B cell (primary cell): ENCODE measurements at regions not wholly inside any gene's neighbourhood (a gene's known extent, or its start where the extent isn't known, plus 50 kb on each side); places are given as distances from the start of the nearest gene placed in this dataset.

ENCODE experiments used
- ATAC-seq: fragments of 200-7000 bp; cut with Tn5 transposase; one replicate; pipeline ENCODE4 v1.10.0; 2021; ENCODE audit warnings: low read depth, mild to moderate bottlenecking, moderate number of reproducible peaks, moderate library complexity
- CTCF ChIA-PET: fragments of 350-600 bp; sonication (Branson Sonifier 250); formaldehyde crosslinking; loops from one replicate; lab custom pipeline; 2021; ENCODE audit warnings: antibody characterized with exemption, inconsistent platforms; lab: Charles Lee
- POLR2A ChIA-PET: fragments of 350-600 bp; sonication (Branson Sonifier 250); formaldehyde crosslinking; loops from one replicate; lab custom pipeline; 2021; ENCODE audit warnings: antibody characterized with exemption; lab: Charles Lee
- DNase-seq: peaks from one replicate; pipeline ENCODE4 v3.0.0; 2013
- H2AFZ ChIP-seq: 2 replicates; pipeline ENCODE4 v1.6.1; 2012; ENCODE audit warnings: mild to moderate bottlenecking, low read depth, low read length; ENCODE audit not compliant: insufficient read depth, poor library complexity, severe bottlenecking
- H3K27ac ChIP-seq, 2 donors: 1 replicate in 1 of 2; 2 replicates in 1 of 2; pipeline ENCODE4 v1.5.1; 2012 to 2013; ENCODE audit warnings: low read length in 2 of 2, mild to moderate bottlenecking in 2 of 2, moderate library complexity in 1 of 2
- H3K27me3 ChIP-seq, 4 experiments: fragments of 200-600 bp in 1 of 4; sonication (generic) in 1 of 4; replicated peaks in 1 of 4; 1 replicate in 2 of 4; 2 replicates in 2 of 4; pipeline versions ENCODE4 v1.6.1 to v1.7.0; 2013 to 2016; ENCODE audit warnings: low read length in 3 of 4, mild to moderate bottlenecking in 2 of 4, mixed read lengths in 1 of 4, moderate library complexity in 1 of 4; ENCODE audit not compliant: insufficient read depth in 4 of 4, control insufficient read depth in 3 of 4; ENCODE audit errors: control extremely low read depth in 1 of 4
- H3K36me3 ChIP-seq, 2 experiments: replicated peaks in 1 of 2; 1 replicate in 1 of 2; 2 replicates in 1 of 2; pipeline versions ENCODE4 v1.6.1 to v1.7.1; 2013; ENCODE audit warnings: low read length in 1 of 2; ENCODE audit not compliant: insufficient read depth in 2 of 2, control insufficient read depth in 1 of 2; ENCODE audit errors: control extremely low read depth in 1 of 2, extremely low read depth in 1 of 2
- H3K4me1 ChIP-seq, 2 donors: fragments of 200-600 bp in 1 of 2; sonication (generic) in 1 of 2; 1 replicate in 1 of 2; 2 replicates in 1 of 2; pipeline versions ENCODE4 v1.5.1 to v1.6.1; 2013 to 2017; ENCODE audit warnings: low read length in 2 of 2; ENCODE audit not compliant: control insufficient read depth in 2 of 2, insufficient read depth in 2 of 2
- H3K4me2 ChIP-seq: replicated peaks from 2 replicates; pipeline ENCODE3; 2012; ENCODE audit warnings: mild to moderate bottlenecking, low read depth, low read length; ENCODE audit not compliant: poor library complexity, severe bottlenecking
- H3K4me3 ChIP-seq, 5 experiments: fragments of 200-600 bp in 1 of 5; sonication (generic) in 1 of 5; 1 replicate in 3 of 5; 2 replicates in 2 of 5; pipeline versions ENCODE4 v1.5.1 to v1.7.0; 2011 to 2016; ENCODE audit warnings: low read length in 4 of 5, mild to moderate bottlenecking in 4 of 5, low read depth in 2 of 5, control low read depth in 1 of 5, moderate library complexity in 1 of 5; ENCODE audit not compliant: insufficient read depth in 1 of 5; ENCODE audit errors: control extremely low read depth in 1 of 5, extremely low read depth in 1 of 5
- H3K79me2 ChIP-seq: fragments of 200-600 bp; sonication (generic); one replicate; pipeline ENCODE4 v1.6.0; 2016; ENCODE audit warnings: low read length; ENCODE audit not compliant: control insufficient read depth, insufficient read depth
- H3K9ac ChIP-seq: fragments of 200-600 bp; sonication (generic); 2 replicates; pipeline ENCODE4 v1.6.1; 2017; ENCODE audit warnings: mild to moderate bottlenecking, low read length, moderate library complexity
- H3K9me3 ChIP-seq, 3 donors: one replicate each; pipeline versions ENCODE4 v1.6.1 to v1.7.1; 2013; ENCODE audit warnings: low read length in 2 of 3; ENCODE audit not compliant: control insufficient read depth in 2 of 3, insufficient read depth in 1 of 3; ENCODE audit errors: control extremely low read depth in 1 of 3
- H4K20me1 ChIP-seq: 2 replicates; pipeline ENCODE4 v1.6.0; 2012; ENCODE audit warnings: mild to moderate bottlenecking, low read length; ENCODE audit not compliant: insufficient read depth, control insufficient read depth, poor library complexity, severe bottlenecking
- H3K27ac Mint-ChIP-seq: one replicate; pipeline ENCODE4 v1.8.0; 2021; ENCODE audit warnings: mixed read lengths
- H3K27me3 Mint-ChIP-seq: one replicate; pipeline ENCODE4 v1.8.0; 2021; ENCODE audit warnings: mixed read lengths
- H3K4me1 Mint-ChIP-seq: one replicate; pipeline ENCODE4 v1.8.0; 2021; ENCODE audit warnings: mixed read lengths
- H3K4me3 Mint-ChIP-seq: one replicate; pipeline ENCODE4 v1.8.0; 2021; ENCODE audit warnings: mixed read lengths
- H3K9me3 Mint-ChIP-seq: one replicate; pipeline ENCODE4 v1.8.0; 2022; ENCODE audit warnings: mixed read lengths; ENCODE audit not compliant: insufficient read depth
- EZH2 ChIP-seq: IDR thresholded peaks from 2 replicates; pipeline ENCODE4 v1.6.1; 2012; ENCODE audit warnings: borderline replicate concordance, low read depth, mild to moderate bottlenecking, moderate library complexity, low read length; ENCODE audit not compliant: insufficient read depth, poor library complexity, severe bottlenecking
- WGBS: methylation state at CpG from one replicate; pipeline ENCODE4 v1.1.5; 2013; ENCODE audit warnings: missing lambda C conversion rate; ENCODE audit not compliant: insufficient coverage; 5-methylcytosine and 5-hydroxymethylcytosine counted together
- intact Hi-C: fragments of 100-400 bp; cut with micrococcal nuclease; formaldehyde crosslinking; loops from one replicate; pipeline ENCODE4 v1.10.0; 2022
- TF ChIP-seq, protein P1 (sequence below): fragments of 200-600 bp; IDR thresholded peaks from one replicate; pipeline ENCODE4 v1.8.0; 2022; ENCODE audit warnings: antibody characterized with exemption, mild to moderate bottlenecking

DNA sequence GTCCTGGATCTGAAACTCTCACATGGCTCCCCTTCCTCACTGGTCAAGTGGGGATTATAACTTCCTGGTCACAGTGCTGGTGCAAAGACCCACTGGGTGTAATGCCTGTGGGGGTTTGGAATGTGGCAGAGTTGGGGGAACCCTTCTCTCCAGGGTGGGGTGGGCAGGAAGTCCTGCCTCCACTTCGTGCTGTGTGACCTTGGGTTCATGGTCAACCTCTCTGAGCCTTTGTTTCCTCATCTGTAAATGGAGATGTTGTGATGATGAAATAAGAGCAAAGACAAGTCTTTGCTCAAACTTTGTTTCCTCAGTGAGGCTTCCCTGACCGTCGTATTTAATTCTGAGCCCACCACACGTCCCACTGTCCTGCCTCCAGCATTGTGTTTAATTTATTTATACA lies 564.7 kb downstream of the PTPRU start:
- CTCF ChIA-PET, result no interaction called here
- H3K79me2 ChIP-seq, result no peaks in the 10 kb centered on the region
- no peaks in the 10 kb centered on the region for H4K20me1 ChIP-seq
- H3K27ac ChIP-seq, result no peak overlapping the region
- no peaks in the 10 kb centered on the region for H3K36me3 ChIP-seq
- intact Hi-C loops, result no loop called here
- WGBS, result 67% methylated on average over 1 of the region's 4 CpGs
- H3K4me1 ChIP-seq, result no peaks in the 10 kb centered on the region
- no peak overlapping the region for H3K4me3 ChIP-seq
- no peaks in the 10 kb centered on the region for H3K4me1 Mint-ChIP-seq
- peaks cover 0 to 2% (median 0%) of the 10 kb centered on the region in 4 experiments for H3K27me3 ChIP-seq
- no peak for ATAC-seq
- H3K9ac ChIP-seq, result no peak overlapping the region
- POLR2A ChIA-PET, result no interaction called here
- TF ChIP-seq, protein P1, sequence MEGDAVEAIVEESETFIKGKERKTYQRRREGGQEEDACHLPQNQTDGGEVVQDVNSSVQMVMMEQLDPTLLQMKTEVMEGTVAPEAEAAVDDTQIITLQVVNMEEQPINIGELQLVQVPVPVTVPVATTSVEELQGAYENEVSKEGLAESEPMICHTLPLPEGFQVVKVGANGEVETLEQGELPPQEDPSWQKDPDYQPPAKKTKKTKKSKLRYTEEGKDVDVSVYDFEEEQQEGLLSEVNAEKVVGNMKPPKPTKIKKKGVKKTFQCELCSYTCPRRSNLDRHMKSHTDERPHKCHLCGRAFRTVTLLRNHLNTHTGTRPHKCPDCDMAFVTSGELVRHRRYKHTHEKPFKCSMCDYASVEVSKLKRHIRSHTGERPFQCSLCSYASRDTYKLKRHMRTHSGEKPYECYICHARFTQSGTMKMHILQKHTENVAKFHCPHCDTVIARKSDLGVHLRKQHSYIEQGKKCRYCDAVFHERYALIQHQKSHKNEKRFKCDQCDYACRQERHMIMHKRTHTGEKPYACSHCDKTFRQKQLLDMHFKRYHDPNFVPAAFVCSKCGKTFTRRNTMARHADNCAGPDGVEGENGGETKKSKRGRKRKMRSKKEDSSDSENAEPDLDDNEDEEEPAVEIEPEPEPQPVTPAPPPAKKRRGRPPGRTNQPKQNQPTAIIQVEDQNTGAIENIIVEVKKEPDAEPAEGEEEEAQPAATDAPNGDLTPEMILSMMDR, result no peak
- no peak for TF ChIP-seq EZH2
- no peak for DNase-seq
- no peak overlapping the region for H2AFZ ChIP-seq
- no peaks in the 10 kb centered on the region for H3K9me3 Mint-ChIP-seq
- no peak overlapping the region for H3K27ac Mint-ChIP-seq
- H3K4me3 Mint-ChIP-seq, result no peak overlapping the region
- H3K4me2 ChIP-seq, result no peak overlapping the region
- H3K9me3 ChIP-seq, result peaks cover 0 to 3% (median 0%) of the 10 kb centered on the region in 3 donors
- peaks cover 6% of the 10 kb centered on the region for H3K27me3 Mint-ChIP-seq

DNA sequence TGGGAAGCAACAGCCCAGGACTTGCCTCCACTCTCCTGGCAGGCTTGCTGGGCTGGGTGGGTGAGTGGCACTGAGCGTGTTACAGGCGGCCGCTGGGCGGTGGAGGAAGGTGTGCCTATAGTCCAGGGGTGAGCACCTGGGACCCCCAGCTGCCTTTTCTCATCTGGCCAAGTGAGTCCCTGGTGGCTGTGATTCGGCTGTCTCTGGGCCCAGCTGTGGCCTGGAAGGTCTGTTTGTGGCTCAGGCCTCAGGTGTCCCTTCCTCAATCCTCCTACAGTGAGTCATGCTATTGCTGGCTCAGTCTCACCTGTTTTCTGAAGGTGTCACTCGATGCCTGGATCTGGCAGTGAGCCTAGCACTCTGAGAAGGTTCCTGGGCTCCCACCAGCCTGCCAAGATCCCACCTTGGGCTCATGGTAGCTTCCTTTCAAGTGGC lies 564.2 kb downstream of the PTPRU start:
- H4K20me1 ChIP-seq, result no peaks in the 10 kb centered on the region
- TF ChIP-seq, protein P1, result no peak
- TF ChIP-seq EZH2, result no peak
- Mint-ChIP-seq H3K4me1 (no peaks in the 10 kb centered on the region), H3K9me3 (peaks cover 4% of the 10 kb centered on the region), H3K27ac (no peak overlapping the region), H3K4me3 (no peak overlapping the region), H3K27me3 (peaks cover 6% of the 10 kb centered on the region)
- peaks cover 0 to 3% (median 0%) of the 10 kb centered on the region in 3 donors for H3K9me3 ChIP-seq
- CTCF ChIA-PET, result no interaction called here
- H3K4me3 ChIP-seq, result no peak overlapping the region
- H3K27ac ChIP-seq, result no peak overlapping the region
- H2AFZ ChIP-seq, result no peak overlapping the region
- H3K36me3 ChIP-seq, result no peaks in the 10 kb centered on the region
- 89% methylated on average over 6 of the region's 6 CpGs for whole genome bisulfite sequencing
- DNase-seq (no peak), ATAC-seq (no peak)
- no peak overlapping the region for H3K9ac ChIP-seq
- intact Hi-C loops, result no loop called here
- no peaks in the 10 kb centered on the region for H3K79me2 ChIP-seq
- H3K4me2 ChIP-seq, result no peak overlapping the region
- peaks cover 0 to 2% (median 0%) of the 10 kb centered on the region in 4 experiments for H3K27me3 ChIP-seq
- POLR2A ChIA-PET, result no interaction called here
- no peaks in the 10 kb centered on the region for H3K4me1 ChIP-seq
